ENCODE measurements at regions not wholly inside any gene's neighbourhood (a gene's known extent, or its start where the extent isn't known, plus 50 kb on each side); places are given as distances from the start of the nearest gene placed in this dataset.

- TF ChIP-seq, protein P1, sequence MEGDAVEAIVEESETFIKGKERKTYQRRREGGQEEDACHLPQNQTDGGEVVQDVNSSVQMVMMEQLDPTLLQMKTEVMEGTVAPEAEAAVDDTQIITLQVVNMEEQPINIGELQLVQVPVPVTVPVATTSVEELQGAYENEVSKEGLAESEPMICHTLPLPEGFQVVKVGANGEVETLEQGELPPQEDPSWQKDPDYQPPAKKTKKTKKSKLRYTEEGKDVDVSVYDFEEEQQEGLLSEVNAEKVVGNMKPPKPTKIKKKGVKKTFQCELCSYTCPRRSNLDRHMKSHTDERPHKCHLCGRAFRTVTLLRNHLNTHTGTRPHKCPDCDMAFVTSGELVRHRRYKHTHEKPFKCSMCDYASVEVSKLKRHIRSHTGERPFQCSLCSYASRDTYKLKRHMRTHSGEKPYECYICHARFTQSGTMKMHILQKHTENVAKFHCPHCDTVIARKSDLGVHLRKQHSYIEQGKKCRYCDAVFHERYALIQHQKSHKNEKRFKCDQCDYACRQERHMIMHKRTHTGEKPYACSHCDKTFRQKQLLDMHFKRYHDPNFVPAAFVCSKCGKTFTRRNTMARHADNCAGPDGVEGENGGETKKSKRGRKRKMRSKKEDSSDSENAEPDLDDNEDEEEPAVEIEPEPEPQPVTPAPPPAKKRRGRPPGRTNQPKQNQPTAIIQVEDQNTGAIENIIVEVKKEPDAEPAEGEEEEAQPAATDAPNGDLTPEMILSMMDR (IDR thresholded peaks at IDR 0.05) = no peak
- no peak for TF ChIP-seq POLR2A (IDR thresholded peaks at IDR 0.05)
Observed at GRCh38 chr22:49207008-49208003, 620.4 kb downstream of the BRD1 start.

All from heart left ventricle (tissue), 13 donors.